GM10248 (cell line): ENCODE measurements at regions not wholly inside any gene's neighbourhood (a gene's known extent, or its start where the extent isn't known, plus 50 kb on each side); places are given as distances from the start of the nearest gene placed in this dataset.

Source experiments
- CTCF ChIA-PET: fragments of 300-600 bp; sonication (Branson Sonifier 250); formaldehyde crosslinking; extraction: SDS; loops from one replicate; lab custom pipeline; 2021; ENCODE audit warnings: antibody characterized with exemption; lab: Yijun Ruan, JAX
- POLR2A ChIA-PET: fragments of 350-650 bp; sonication (Branson Sonifier 250); formaldehyde crosslinking; extraction: SDS; loops from one replicate; lab custom pipeline; 2020; ENCODE audit warnings: antibody characterized with exemption; lab: Yijun Ruan, JAX
- DNase-seq: peaks from one replicate; pipeline ENCODE4 v3.0.0; 2012; ENCODE audit errors: extremely low spot score
- TF ChIP-seq, protein P1 (sequence below): IDR thresholded peaks from 2 replicates; pipeline ENCODE4 v1.5.1; 2012; ENCODE audit warnings: mild to moderate bottlenecking, low read depth; ENCODE audit errors: extremely low read depth, missing control alignments, control extremely low read depth

- TF ChIP-seq, protein P1, sequence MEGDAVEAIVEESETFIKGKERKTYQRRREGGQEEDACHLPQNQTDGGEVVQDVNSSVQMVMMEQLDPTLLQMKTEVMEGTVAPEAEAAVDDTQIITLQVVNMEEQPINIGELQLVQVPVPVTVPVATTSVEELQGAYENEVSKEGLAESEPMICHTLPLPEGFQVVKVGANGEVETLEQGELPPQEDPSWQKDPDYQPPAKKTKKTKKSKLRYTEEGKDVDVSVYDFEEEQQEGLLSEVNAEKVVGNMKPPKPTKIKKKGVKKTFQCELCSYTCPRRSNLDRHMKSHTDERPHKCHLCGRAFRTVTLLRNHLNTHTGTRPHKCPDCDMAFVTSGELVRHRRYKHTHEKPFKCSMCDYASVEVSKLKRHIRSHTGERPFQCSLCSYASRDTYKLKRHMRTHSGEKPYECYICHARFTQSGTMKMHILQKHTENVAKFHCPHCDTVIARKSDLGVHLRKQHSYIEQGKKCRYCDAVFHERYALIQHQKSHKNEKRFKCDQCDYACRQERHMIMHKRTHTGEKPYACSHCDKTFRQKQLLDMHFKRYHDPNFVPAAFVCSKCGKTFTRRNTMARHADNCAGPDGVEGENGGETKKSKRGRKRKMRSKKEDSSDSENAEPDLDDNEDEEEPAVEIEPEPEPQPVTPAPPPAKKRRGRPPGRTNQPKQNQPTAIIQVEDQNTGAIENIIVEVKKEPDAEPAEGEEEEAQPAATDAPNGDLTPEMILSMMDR: no peak
- ChIA-PET CTCF (interaction anchor here (2.5 kb wide), 1 partner anchor 15 kb away, joined by 16 read pairs; no protein-coding TSS in a partner anchor), POLR2A (no interaction called here)
- no peak for DNase-seq
These were observed 177.4 kb upstream of the GSE1 start for GRCh38 chr16:85435700-85436099.

- no peak for DNase-seq
- TF ChIP-seq, protein P1: no peak
- CTCF ChIA-PET: interaction anchor here (1.0 to 2.5 kb wide), 2 partner anchors 8 to 15 kb away, joined by 3 to 16 read pairs; no protein-coding TSS in a partner anchor
These were observed 176.9 kb upstream of the GSE1 start for GRCh38 chr16:85436207-85436606.

GRCh38 chr16:85436636-85437165 is 176.4 kb upstream of the GSE1 start:
- CTCF ChIA-PET: interaction anchor here (1.0 to 2.5 kb wide), 3 partner anchors 8 to 173 kb away, joined by 3 to 16 read pairs (median 4); no protein-coding TSS in a partner anchor
- no peak for DNase-seq
- POLR2A ChIA-PET: no interaction called here
- TF ChIP-seq, protein P1: no peak

More at GRCh38 chr16:85436207-85436606, 176.9 kb upstream of the GSE1 start:
- POLR2A ChIA-PET: no interaction called here

DNA sequence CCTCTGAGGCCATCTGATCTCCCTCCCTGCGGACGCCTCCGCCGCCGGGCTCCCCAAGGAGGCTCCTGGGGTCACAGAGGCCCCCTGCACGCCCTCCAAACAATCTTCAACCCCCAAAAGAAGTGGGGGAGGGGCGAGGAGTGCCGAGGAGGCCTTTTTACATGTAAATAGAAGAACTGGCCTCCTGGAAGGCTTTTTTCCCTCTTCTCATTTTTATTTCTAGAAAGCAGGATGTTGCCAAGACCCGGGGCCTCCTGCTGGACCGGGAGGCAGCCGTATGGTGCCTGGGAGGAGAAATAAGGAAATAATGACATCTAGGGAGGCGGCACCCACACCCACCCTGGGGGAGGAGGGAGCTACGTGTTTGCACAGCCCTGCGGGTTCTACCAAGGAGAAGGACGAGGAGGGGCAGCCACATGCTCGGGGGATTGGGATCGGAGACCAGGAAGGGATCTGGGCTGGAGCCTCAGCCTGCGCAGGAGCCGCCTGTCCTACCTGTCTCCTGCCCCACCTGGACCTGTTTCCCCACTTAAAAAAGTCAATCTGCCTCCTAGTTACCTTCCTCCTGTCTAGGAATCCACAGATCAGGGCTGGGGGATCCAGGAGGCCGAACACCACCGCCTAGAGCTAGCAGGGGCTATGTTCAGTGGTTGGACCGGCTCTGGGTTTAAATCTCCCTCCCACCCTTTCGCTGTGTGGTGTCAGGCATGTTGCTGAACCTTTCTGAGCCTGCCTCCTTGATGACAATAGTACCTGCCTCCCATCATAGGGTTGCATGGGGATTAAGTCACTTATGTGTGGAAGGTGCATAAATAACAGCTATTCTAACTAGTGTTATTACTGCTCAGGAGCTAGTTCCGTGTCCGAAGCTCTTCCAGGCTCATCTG is 175.7 kb upstream of the GSE1 start:
- DNase-seq: no peak
- ChIA-PET POLR2A (no interaction called here), CTCF (interaction anchor here (1.0 to 2.5 kb wide), 5 partner anchors 9 to 179 kb away, joined by 3 to 16 read pairs (median 4); no protein-coding TSS in a partner anchor)
- TF ChIP-seq, protein P1: no peak

- TF ChIP-seq, protein P1: no peak
- ChIA-PET CTCF (interaction anchor here (1.5 kb wide), 1 partner anchor 11 kb away, joined by 7 read pairs; no protein-coding TSS in a partner anchor), POLR2A (no interaction called here)
- no peak for DNase-seq
These were observed 174.0 kb upstream of the GSE1 start for GRCh38 chr16:85438981-85439685.

GRCh38 chr16:85440744-85441143 is 172.4 kb upstream of the GSE1 start:
- ChIA-PET CTCF (interaction anchor here (0.9 to 8.9 kb wide), 4 partner anchors 14 to 175 kb away, joined by 3 to 40 read pairs (median 4); no protein-coding TSS in a partner anchor), POLR2A (no interaction called here)
- TF ChIP-seq, protein P1: no peak
- DNase-seq: no peak
